ENCODE measurements at regions not wholly inside any gene's neighbourhood (a gene's known extent, or its start where the extent isn't known, plus 50 kb on each side); places are given as distances from the start of the nearest gene placed in this dataset.

- no peak for TF ChIP-seq CTCF (IDR thresholded peaks at IDR 0.05; ENCODE audit: low read depth, low read length, missing control alignments)
- no peak for DNase-seq (ENCODE audit: low read depth)
- in situ Hi-C loops (cut with HindIII; ENCODE audit: low sequenced_read_pairs) = no loop called here
- H3K4me3 ChIP-seq (ENCODE audit: low read depth, low read length) = no peak overlapping the region
These were observed 73.9 kb upstream of the PIAS1 start for GRCh38 chr15:67980171-67980570.

GRCh38 chr15:67980773-67981685, 73.1 kb upstream of the PIAS1 start:
- H3K4me3 ChIP-seq (ENCODE audit: low read depth, low read length) = no peak overlapping the region
- DNase-seq (ENCODE audit: low read depth) = no peak
- TF ChIP-seq CTCF (IDR thresholded peaks at IDR 0.05; ENCODE audit: low read depth, low read length, missing control alignments) = no peak
- in situ Hi-C loops (cut with HindIII; ENCODE audit: low sequenced_read_pairs) = no loop called here

GRCh38 chr15:67981848-67982247, 72.3 kb upstream of the PIAS1 start:
- DNase-seq (ENCODE audit: low read depth) = no peak
- TF ChIP-seq CTCF (IDR thresholded peaks at IDR 0.05; ENCODE audit: low read depth, low read length, missing control alignments) = no peak
- in situ Hi-C loops (cut with HindIII; ENCODE audit: low sequenced_read_pairs) = no loop called here
- H3K4me3 ChIP-seq (ENCODE audit: low read depth, low read length) = no peak overlapping the region

GRCh38 chr15:67991706-67992105, 62.4 kb upstream of the PIAS1 start:
- no peak overlapping the region for H3K4me3 ChIP-seq (ENCODE audit: low read depth, low read length)
- no peak for TF ChIP-seq CTCF (IDR thresholded peaks at IDR 0.05; ENCODE audit: low read depth, low read length, missing control alignments)
- in situ Hi-C loops (cut with HindIII; ENCODE audit: low sequenced_read_pairs) = no loop called here
- DNase-seq (ENCODE audit: low read depth) = no peak

GRCh38 chr15:67992411-67992810, 61.7 kb upstream of the PIAS1 start:
- no peak for DNase-seq (ENCODE audit: low read depth)
- in situ Hi-C loops (cut with HindIII; ENCODE audit: low sequenced_read_pairs) = no loop called here
- TF ChIP-seq CTCF (IDR thresholded peaks at IDR 0.05; ENCODE audit: low read depth, low read length, missing control alignments) = no peak
- no peak overlapping the region for H3K4me3 ChIP-seq (ENCODE audit: low read depth, low read length)

GRCh38 chr15:67992834-67993233, 61.3 kb upstream of the PIAS1 start:
- H3K4me3 ChIP-seq (ENCODE audit: low read depth, low read length) = no peak overlapping the region
- in situ Hi-C loops (cut with HindIII; ENCODE audit: low sequenced_read_pairs) = no loop called here
- DNase-seq (ENCODE audit: low read depth) = no peak
- no peak for TF ChIP-seq CTCF (IDR thresholded peaks at IDR 0.05; ENCODE audit: low read depth, low read length, missing control alignments)

Measured in astrocyte of the cerebellum (primary cell).